PFSK-1 (cell line): ENCODE measurements at regions not wholly inside any gene's neighbourhood (a gene's known extent, or its start where the extent isn't known, plus 50 kb on each side); places are given as distances from the start of the nearest gene placed in this dataset.

Experiments used
- FOXP2 ChIP-seq: optimal IDR thresholded peaks from 2 replicates; pipeline ENCODE3; 2011; ENCODE audit warnings: borderline replicate concordance, control low read depth, inconsistent platforms; ENCODE audit not compliant: insufficient read depth; ENCODE audit errors: extremely low read length, extremely low read depth
- POLR2AphosphoS5 ChIP-seq: IDR thresholded peaks from 2 replicates; pipeline ENCODE4 v1.6.1; 2012; ENCODE audit warnings: low read depth, mild to moderate bottlenecking, control low read depth, low read length, moderate library complexity
- REST ChIP-seq, 2 experiments: IDR thresholded peaks; 2 replicates each; pipeline versions ENCODE4 v1.6.1 to v1.8.0; 2011 to 2012; ENCODE audit warnings: low read depth in 2 of 2, low read length in 2 of 2, control low read depth in 1 of 2, inconsistent platforms in 1 of 2, mild to moderate bottlenecking in 1 of 2, moderate library complexity in 1 of 2; ENCODE audit not compliant: insufficient read depth in 1 of 2
- SIN3A ChIP-seq: IDR thresholded peaks from 2 replicates; pipeline ENCODE4 v1.6.1; 2012; ENCODE audit warnings: mild to moderate bottlenecking, low read length, moderate library complexity, borderline replicate concordance; ENCODE audit not compliant: insufficient read depth
- TAF1 ChIP-seq: IDR thresholded peaks from 2 replicates; pipeline ENCODE4 v1.6.1; 2012; ENCODE audit warnings: low read length, control low read depth, borderline replicate concordance; ENCODE audit not compliant: insufficient read depth

- TF ChIP-seq SIN3A (no peak), TAF1 (no peak), POLR2AphosphoS5 (no peak), FOXP2 (no peak), REST (IDR thresholded peaks at IDR 0.05; ENCODE audit: insufficient read depth in 1 of 2, low read depth in 2 of 2, low read length in 2 of 2) (no peak)
Measured at GRCh38 chr3:72344236-72344635, 504.0 kb downstream of the SHQ1 start.

- TF ChIP-seq REST (IDR thresholded peaks at IDR 0.05; ENCODE audit: insufficient read depth in 1 of 2, low read depth in 2 of 2, low read length in 2 of 2) (no peak), TAF1 (no peak), FOXP2 (no peak), SIN3A (no peak), POLR2AphosphoS5 (no peak)
Measured at GRCh38 chr3:72343078-72343477, 505.2 kb downstream of the SHQ1 start.

GRCh38 chr3:72342450-72342849, 505.8 kb downstream of the SHQ1 start:
- no peak for TF ChIP-seq POLR2AphosphoS5

GRCh38 chr3:72341920-72342319, 506.3 kb downstream of the SHQ1 start:
- TF ChIP-seq TAF1: no peak

- TF ChIP-seq SIN3A (no peak), POLR2AphosphoS5 (no peak), REST (IDR thresholded peaks at IDR 0.05; ENCODE audit: insufficient read depth in 1 of 2, low read depth in 2 of 2, low read length in 2 of 2) (no peak), FOXP2 (no peak), TAF1 (no peak)
Measured at GRCh38 chr3:72341380-72341770, 506.9 kb downstream of the SHQ1 start.

- TF ChIP-seq TAF1: no peak
- TF ChIP-seq REST (IDR thresholded peaks at IDR 0.05; ENCODE audit: insufficient read depth in 1 of 2, low read depth in 2 of 2, low read length in 2 of 2): no peak
- TF ChIP-seq FOXP2: no peak
- no peak for TF ChIP-seq SIN3A
- no peak for TF ChIP-seq POLR2AphosphoS5
Measured at GRCh38 chr3:72340476-72341379, 507.5 kb downstream of the SHQ1 start.
